Islet precursor cell (in vitro differentiated cells): ENCODE measurements at regions not wholly inside any gene's neighbourhood (a gene's known extent, or its start where the extent isn't known, plus 50 kb on each side); places are given as distances from the start of the nearest gene placed in this dataset.

Experiments
- DNase-seq: peaks from one replicate; pipeline ENCODE4 v3.0.0-alpha.2; 2018

- DNase-seq = no peak
These were observed 117.7 kb upstream of the C1orf174 start for GRCh38 chr1:4017636-4018365.

- DNase-seq = peak; percentile 44
These were observed 118.5 kb upstream of the C1orf174 start for GRCh38 chr1:4018466-4019146.

GRCh38 chr1:4019147-4019521, 119.1 kb upstream of the C1orf174 start:
- peak; percentile 37 for DNase-seq

GRCh38 chr1:4019606-4020331, 119.7 kb upstream of the C1orf174 start:
- peak; percentile 40 for DNase-seq

GRCh38 chr1:4020449-4020848, 120.4 kb upstream of the C1orf174 start:
- no peak for DNase-seq

GRCh38 chr1:4021136-4021973, 121.3 kb upstream of the C1orf174 start:
- peak; percentile 35 for DNase-seq

GRCh38 chr1:4021974-4022268, 121.8 kb upstream of the C1orf174 start:
- DNase-seq = no peak

- DNase-seq = no peak
These were observed 122.6 kb upstream of the C1orf174 start for GRCh38 chr1:4022715-4023114.

GRCh38 chr1:4023678-4024077, 123.6 kb upstream of the C1orf174 start:
- no peak for DNase-seq

- no peak for DNase-seq
These were observed 124.7 kb upstream of the C1orf174 start for GRCh38 chr1:4024811-4025210.

- no peak for DNase-seq
These were observed 125.7 kb upstream of the C1orf174 start for GRCh38 chr1:4025752-4026151.

GRCh38 chr1:4027008-4027407, 126.9 kb upstream of the C1orf174 start:
- no peak for DNase-seq

GRCh38 chr1:4027492-4028138, 127.5 kb upstream of the C1orf174 start:
- DNase-seq = no peak

GRCh38 chr1:4028139-4028501, 128.0 kb upstream of the C1orf174 start:
- no peak for DNase-seq

GRCh38 chr1:4029376-4029775, 129.3 kb upstream of the C1orf174 start:
- no peak for DNase-seq

GRCh38 chr1:4032571-4032970, 132.5 kb upstream of the C1orf174 start:
- no peak for DNase-seq

- no peak for DNase-seq
These were observed 133.1 kb upstream of the C1orf174 start for GRCh38 chr1:4033129-4033676.

- DNase-seq = no peak
These were observed 133.6 kb upstream of the C1orf174 start for GRCh38 chr1:4033713-4034112.

GRCh38 chr1:4034318-4034887, 134.3 kb upstream of the C1orf174 start:
- peak; percentile 38 for DNase-seq

GRCh38 chr1:4044967-4045366, 144.9 kb upstream of the C1orf174 start:
- no peak for DNase-seq

- DNase-seq = no peak
These were observed 145.4 kb upstream of the C1orf174 start for GRCh38 chr1:4045397-4046010.
